ENCODE measurements at regions not wholly inside any gene's neighbourhood (a gene's known extent, or its start where the extent isn't known, plus 50 kb on each side); places are given as distances from the start of the nearest gene placed in this dataset.
"Not testable (repeated sequence)": the region's sequence is repeated elsewhere in the genome, so short reads cannot be mapped to it uniquely, and the experiment has no call there.

DNA sequence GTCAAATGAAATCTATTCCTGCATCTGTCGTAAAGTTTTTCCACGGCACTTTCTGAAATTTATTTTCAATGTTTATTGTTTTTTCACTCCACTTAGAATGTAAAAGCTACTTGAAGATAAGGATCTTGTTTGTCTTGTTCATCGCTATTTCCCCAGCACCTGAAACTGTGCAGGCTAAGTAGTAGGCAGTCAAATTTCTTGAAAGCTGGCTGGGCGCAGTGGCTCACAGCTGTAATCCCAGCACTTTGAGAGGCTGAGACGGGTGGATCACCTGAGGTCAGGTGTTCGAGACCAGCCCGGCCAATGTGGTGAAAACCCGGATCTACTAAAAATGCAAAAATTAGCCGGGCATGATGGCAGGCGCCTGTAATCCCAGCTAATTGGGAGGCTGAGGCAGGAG is 111.0 kb downstream of the POTEC start:
- H3K27me3 ChIP-seq; DNase-seq; H3K9me3 ChIP-seq; H3K36me3 ChIP-seq; H3K27ac ChIP-seq; H3K4me1 ChIP-seq; in situ Hi-C loops (cut with MboI; ENCODE audit: low pct_ligation_motif_present in 1 of 4, low pct_unique_long_range_greater_than_20kb in 1 of 4, low sequenced_read_pairs in 3 of 4); H3K4me3 ChIP-seq; intact Hi-C loops (cut with DNase I; ENCODE audit: low total_unique reads): not testable (repeated sequence)
- WGBS, 2 donors (ENCODE audit: low coverage in 1 of 2), result 86 to 89% methylated on average over 7 to 10 of the region's 10 CpGs

DNA sequence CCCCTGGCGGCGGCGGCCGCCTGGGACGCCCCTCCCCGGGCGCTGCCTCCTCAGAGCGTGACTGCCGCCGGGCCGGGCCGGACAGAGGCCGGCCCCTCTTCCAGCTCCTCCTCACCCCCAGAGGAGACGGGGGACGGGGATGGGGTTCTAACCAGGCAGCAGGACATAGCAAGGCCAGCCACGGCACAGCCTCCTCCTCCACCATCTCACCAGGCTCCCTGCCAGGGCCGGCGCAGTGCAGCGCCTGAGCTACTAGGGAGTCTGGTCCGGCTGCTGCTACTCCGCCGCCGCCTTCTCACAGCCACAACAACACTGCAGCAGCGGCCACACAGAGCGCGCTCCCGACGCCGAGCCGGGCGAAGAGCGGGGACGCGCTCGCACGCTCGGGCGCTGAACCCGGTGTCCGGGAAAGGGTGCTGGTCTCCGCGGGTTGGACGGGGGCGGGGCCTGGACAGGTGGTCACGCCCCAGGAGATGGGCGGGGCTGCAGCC is 112.3 kb downstream of the POTEC start:
- H3K9me3 ChIP-seq; H3K36me3 ChIP-seq; H3K4me1 ChIP-seq; H3K27me3 ChIP-seq; in situ Hi-C loops (cut with MboI; ENCODE audit: low pct_ligation_motif_present in 1 of 4, low pct_unique_long_range_greater_than_20kb in 1 of 4, low sequenced_read_pairs in 3 of 4); intact Hi-C loops (cut with DNase I; ENCODE audit: low total_unique reads): not testable (repeated sequence)
- peak in 1 of 3 donors; percentile 24 for TF ChIP-seq POLR2AphosphoS5 (IDR thresholded peaks at IDR 0.05)
- TF ChIP-seq POLR2A (IDR thresholded peaks at IDR 0.05), result peak; percentile 31
- TF ChIP-seq, protein P1, sequence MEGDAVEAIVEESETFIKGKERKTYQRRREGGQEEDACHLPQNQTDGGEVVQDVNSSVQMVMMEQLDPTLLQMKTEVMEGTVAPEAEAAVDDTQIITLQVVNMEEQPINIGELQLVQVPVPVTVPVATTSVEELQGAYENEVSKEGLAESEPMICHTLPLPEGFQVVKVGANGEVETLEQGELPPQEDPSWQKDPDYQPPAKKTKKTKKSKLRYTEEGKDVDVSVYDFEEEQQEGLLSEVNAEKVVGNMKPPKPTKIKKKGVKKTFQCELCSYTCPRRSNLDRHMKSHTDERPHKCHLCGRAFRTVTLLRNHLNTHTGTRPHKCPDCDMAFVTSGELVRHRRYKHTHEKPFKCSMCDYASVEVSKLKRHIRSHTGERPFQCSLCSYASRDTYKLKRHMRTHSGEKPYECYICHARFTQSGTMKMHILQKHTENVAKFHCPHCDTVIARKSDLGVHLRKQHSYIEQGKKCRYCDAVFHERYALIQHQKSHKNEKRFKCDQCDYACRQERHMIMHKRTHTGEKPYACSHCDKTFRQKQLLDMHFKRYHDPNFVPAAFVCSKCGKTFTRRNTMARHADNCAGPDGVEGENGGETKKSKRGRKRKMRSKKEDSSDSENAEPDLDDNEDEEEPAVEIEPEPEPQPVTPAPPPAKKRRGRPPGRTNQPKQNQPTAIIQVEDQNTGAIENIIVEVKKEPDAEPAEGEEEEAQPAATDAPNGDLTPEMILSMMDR (IDR thresholded peaks at IDR 0.05), result peak in 2 of 5 experiments; percentile 16 to 20
- 26% methylated on average over 34 of the region's 46 CpGs; no CpG with 5 or more reads in 1 of the 2 donors for WGBS, 2 donors (ENCODE audit: low coverage in 1 of 2)
- peak overlapping the region; percentile 69 to 82 (median 74) for H3K27ac ChIP-seq
- H3K4me3 ChIP-seq, result peak overlapping the region; percentile 26 to 76 (median 48)
- peak; percentile 85 for DNase-seq

GRCh38 chr18:14415806-14416205 is 127.6 kb downstream of the POTEC start:
- intact Hi-C loops (cut with DNase I; ENCODE audit: low total_unique reads); H3K9me3 ChIP-seq; H3K36me3 ChIP-seq; in situ Hi-C loops (cut with MboI; ENCODE audit: low pct_ligation_motif_present in 1 of 4, low pct_unique_long_range_greater_than_20kb in 1 of 4, low sequenced_read_pairs in 3 of 4); H3K27ac ChIP-seq; H3K4me1 ChIP-seq; H3K4me3 ChIP-seq; H3K27me3 ChIP-seq: not testable (repeated sequence)
- WGBS, 2 donors (ENCODE audit: low coverage in 1 of 2), result 4% methylated on average over 8 of the region's 8 CpGs; no CpG with 5 or more reads in 1 of the 2 donors
- DNase-seq, result peak; percentile 30
- TF ChIP-seq, protein P1 (IDR thresholded peaks at IDR 0.05), result peak in 4 of 5 experiments; percentile 25 to 48 (median 32)

- 46% methylated on average over 2 to 4 of the region's 6 CpGs for WGBS, 2 donors (ENCODE audit: low coverage in 1 of 2)
- H3K27me3 ChIP-seq; intact Hi-C loops (cut with DNase I; ENCODE audit: low total_unique reads); in situ Hi-C loops (cut with MboI; ENCODE audit: low pct_ligation_motif_present in 1 of 4, low pct_unique_long_range_greater_than_20kb in 1 of 4, low sequenced_read_pairs in 3 of 4); H3K4me1 ChIP-seq; H3K4me3 ChIP-seq; H3K27ac ChIP-seq; H3K36me3 ChIP-seq; DNase-seq; H3K9me3 ChIP-seq: not testable (repeated sequence)
Observed at GRCh38 chr18:14415399-14415798, 128.0 kb downstream of the POTEC start.

DNA sequence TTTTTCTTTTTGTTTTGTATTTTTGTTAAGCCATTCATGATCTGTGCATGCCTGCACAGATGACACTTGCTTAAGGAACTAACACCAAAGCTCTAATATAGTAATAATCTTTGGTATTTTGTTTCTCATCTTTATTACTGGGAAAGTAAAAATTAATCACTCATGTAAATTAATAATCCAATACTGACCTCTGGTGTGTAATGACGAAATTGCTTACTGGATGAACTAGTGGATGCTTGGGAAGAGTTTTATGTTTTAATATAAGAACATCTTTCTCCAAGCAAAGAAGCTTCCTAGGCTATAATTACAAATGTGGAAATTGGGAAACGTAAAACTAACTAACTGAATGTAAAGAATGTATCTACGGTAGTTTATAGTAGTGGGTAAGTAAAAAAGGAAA is 147.9 kb downstream of the POTEC start:
- H3K27me3 ChIP-seq; H3K36me3 ChIP-seq; in situ Hi-C loops (cut with MboI; ENCODE audit: low pct_ligation_motif_present in 1 of 4, low pct_unique_long_range_greater_than_20kb in 1 of 4, low sequenced_read_pairs in 3 of 4); DNase-seq; H3K4me1 ChIP-seq; intact Hi-C loops (cut with DNase I; ENCODE audit: low total_unique reads); H3K9me3 ChIP-seq; H3K4me3 ChIP-seq; H3K27ac ChIP-seq: not testable (repeated sequence)
- 54 to 60% methylated on average over 2 to 3 of the region's 3 CpGs for WGBS, 2 donors (ENCODE audit: low coverage in 1 of 2)

DNA sequence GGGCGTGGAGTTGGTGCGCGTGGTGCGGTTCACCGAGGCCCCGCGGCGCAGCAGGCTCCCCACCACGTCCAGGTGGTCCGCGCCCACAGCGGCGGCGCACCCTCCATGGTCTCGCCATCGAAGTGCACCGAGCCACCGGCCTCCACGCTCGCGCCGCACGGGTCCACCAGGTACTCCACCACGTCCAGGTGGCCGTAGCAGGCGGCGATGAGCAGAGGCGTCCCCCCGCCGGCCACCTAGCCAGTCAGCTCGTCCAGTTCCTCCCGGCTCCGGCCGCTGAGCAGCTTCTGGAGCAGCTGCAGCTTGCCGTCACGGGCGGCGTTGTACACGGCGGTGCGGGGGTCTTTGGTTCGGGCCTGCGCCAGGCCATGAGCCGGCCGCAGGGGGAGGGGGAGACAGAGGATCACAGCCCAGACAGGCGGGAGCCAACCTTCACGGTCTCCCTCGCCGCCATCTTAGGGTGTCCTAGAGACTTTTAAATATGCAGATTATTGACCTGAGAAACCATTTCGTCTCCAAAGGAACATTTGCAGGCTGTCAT is 149.8 kb downstream of the POTEC start:
- H3K27ac ChIP-seq; H3K4me3 ChIP-seq; H3K36me3 ChIP-seq; intact Hi-C loops (cut with DNase I; ENCODE audit: low total_unique reads); H3K27me3 ChIP-seq; H3K4me1 ChIP-seq; H3K9me3 ChIP-seq; DNase-seq; in situ Hi-C loops (cut with MboI; ENCODE audit: low pct_ligation_motif_present in 1 of 4, low pct_unique_long_range_greater_than_20kb in 1 of 4, low sequenced_read_pairs in 3 of 4): not testable (repeated sequence)
- WGBS, 2 donors (ENCODE audit: low coverage in 1 of 2), result 96% methylated on average over 50 of the region's 50 CpGs; no CpG with 5 or more reads in 1 of the 2 donors

GRCh38 chr18:14392604-14393003 is 150.8 kb downstream of the POTEC start:
- intact Hi-C loops (cut with DNase I; ENCODE audit: low total_unique reads); H3K27ac ChIP-seq; H3K4me3 ChIP-seq; H3K27me3 ChIP-seq; H3K4me1 ChIP-seq; H3K9me3 ChIP-seq; in situ Hi-C loops (cut with MboI; ENCODE audit: low pct_ligation_motif_present in 1 of 4, low pct_unique_long_range_greater_than_20kb in 1 of 4, low sequenced_read_pairs in 3 of 4); DNase-seq; H3K36me3 ChIP-seq: not testable (repeated sequence)
- WGBS, 2 donors (ENCODE audit: low coverage in 1 of 2), result 95% methylated on average over 23 of the region's 24 CpGs; no CpG with 5 or more reads in 1 of the 2 donors

DNA sequence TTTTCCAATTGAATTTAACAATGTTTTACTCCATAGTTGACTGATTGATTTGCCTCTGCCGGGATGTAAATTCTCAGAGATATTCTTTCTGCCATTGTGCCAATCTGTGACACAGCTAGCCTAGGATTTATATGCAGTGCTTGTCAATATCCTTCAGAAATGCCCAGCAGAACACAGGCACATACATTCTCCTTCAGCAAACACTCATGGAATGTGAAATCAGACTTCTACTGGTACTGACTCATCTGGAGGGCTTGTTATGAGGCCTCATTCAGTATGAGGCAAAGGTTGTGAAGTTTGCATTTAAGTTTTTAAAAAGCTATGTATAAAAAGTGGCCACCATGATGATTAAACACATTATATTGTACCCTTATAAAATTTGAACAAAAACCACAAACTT is 158.4 kb downstream of the POTEC start:
- H3K36me3 ChIP-seq; DNase-seq; H3K27ac ChIP-seq; intact Hi-C loops (cut with DNase I; ENCODE audit: low total_unique reads); H3K27me3 ChIP-seq; in situ Hi-C loops (cut with MboI; ENCODE audit: low pct_ligation_motif_present in 1 of 4, low pct_unique_long_range_greater_than_20kb in 1 of 4, low sequenced_read_pairs in 3 of 4); H3K4me1 ChIP-seq; H3K4me3 ChIP-seq; H3K9me3 ChIP-seq: not testable (repeated sequence)
- WGBS, 2 donors (ENCODE audit: low coverage in 1 of 2), result 92 to 100% methylated on average over 1 of the region's 1 CpG

GRCh38 chr18:14382666-14383065 is 160.7 kb downstream of the POTEC start:
- H3K4me3 ChIP-seq; H3K27me3 ChIP-seq; H3K27ac ChIP-seq; in situ Hi-C loops (cut with MboI; ENCODE audit: low pct_ligation_motif_present in 1 of 4, low pct_unique_long_range_greater_than_20kb in 1 of 4, low sequenced_read_pairs in 3 of 4); H3K9me3 ChIP-seq; DNase-seq; H3K4me1 ChIP-seq; intact Hi-C loops (cut with DNase I; ENCODE audit: low total_unique reads); H3K36me3 ChIP-seq: not testable (repeated sequence)
- 90% methylated on average over 6 of the region's 25 CpGs; no CpG with 5 or more reads in 1 of the 2 donors for WGBS, 2 donors (ENCODE audit: low coverage in 1 of 2)
